ENCODE measurements at regions not wholly inside any gene's neighbourhood (a gene's known extent, or its start where the extent isn't known, plus 50 kb on each side); places are given as distances from the start of the nearest gene placed in this dataset.

DNA sequence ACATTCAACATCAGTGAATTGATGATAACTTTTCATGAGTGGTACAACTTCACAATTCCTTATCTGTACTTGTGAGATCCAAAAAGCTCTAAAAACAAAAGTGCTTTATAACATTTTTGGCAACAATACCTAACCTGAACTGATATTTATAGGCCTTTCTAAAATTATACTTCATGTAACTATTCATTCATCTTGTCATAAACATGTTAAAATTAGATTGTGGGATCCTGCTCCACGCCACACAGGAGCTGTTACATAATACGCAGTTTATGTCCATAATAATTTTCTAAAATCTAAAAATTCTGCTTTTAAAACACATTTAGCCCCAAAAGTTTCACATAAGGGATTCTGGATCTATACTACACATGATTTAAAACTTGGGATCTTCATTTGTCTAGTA, 908.5 kb upstream of the CHAC2 start:
- no peak for TF ChIP-seq POLR2A (IDR thresholded peaks at IDR 0.05)
- TF ChIP-seq POLR2AphosphoS5 (IDR thresholded peaks at IDR 0.05), result no peak

Data from suprapubic skin (tissue), 4 donors.